GM21528 (cell line): ENCODE measurements at regions not wholly inside any gene's neighbourhood (a gene's known extent, or its start where the extent isn't known, plus 50 kb on each side); places are given as distances from the start of the nearest gene placed in this dataset.

Experiments
- ATAC-seq: cut with Tn5 transposase; IDR thresholded peaks from one replicate; pipeline ENCODE4 v1.9.1; 2021; ENCODE audit warnings: mild to moderate bottlenecking, moderate library complexity; ENCODE audit not compliant: unreplicated experiment, low FRiP score

GRCh38 chr2:228723599-228723998 is 542.1 kb upstream of the SPHKAP start:
- no peak for ATAC-seq

DNA sequence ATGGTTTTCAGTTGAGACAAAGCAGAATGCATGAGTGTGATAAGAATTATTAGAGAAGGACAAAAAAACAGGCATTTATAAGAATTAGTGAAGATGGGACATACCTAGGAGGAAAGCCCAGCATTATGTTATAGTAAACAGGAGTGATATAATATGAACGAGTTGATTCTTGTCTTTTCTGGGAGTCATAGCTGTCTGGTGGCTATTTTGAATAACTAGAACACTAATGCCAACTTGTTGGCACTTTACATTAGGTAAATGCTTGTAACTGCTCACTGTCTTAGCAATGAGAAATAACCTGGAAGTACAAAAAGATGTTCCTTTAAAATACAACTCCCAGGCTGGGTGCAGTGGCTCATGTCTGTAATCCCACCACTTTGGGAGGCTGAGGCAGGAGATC is 540.8 kb upstream of the SPHKAP start:
- ATAC-seq: no peak

- no peak for ATAC-seq
Measured at GRCh38 chr2:228720895-228721294, 539.4 kb upstream of the SPHKAP start.

DNA sequence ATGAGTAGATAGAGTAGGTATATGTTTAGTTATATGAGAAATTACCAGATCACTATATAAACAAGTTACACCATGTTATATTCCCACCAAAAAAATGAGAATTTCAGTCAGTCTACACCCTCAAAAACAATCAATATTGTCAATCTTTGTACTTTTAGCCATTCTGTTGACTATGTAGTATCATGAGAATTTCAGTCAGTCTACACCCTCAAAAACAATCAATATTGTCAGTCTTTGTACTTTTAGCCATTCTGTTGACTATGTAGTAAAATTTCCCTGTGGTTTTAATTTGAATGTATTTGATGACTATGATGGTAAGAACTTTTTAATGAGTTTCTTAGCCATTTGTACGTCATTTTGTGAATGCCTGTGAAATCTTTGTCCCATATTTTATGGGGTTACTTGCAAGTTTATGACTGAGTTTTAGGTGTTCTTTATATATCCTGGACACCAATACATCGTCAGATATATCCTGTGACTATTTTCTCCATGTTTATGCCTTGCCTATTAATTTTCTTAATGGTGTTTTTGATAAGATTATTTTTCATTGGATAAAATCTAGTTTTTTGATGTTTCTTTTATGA is 528.4 kb upstream of the SPHKAP start:
- ATAC-seq: no peak

- ATAC-seq: no peak
Measured at GRCh38 chr2:228707846-228708245, 526.4 kb upstream of the SPHKAP start.

DNA sequence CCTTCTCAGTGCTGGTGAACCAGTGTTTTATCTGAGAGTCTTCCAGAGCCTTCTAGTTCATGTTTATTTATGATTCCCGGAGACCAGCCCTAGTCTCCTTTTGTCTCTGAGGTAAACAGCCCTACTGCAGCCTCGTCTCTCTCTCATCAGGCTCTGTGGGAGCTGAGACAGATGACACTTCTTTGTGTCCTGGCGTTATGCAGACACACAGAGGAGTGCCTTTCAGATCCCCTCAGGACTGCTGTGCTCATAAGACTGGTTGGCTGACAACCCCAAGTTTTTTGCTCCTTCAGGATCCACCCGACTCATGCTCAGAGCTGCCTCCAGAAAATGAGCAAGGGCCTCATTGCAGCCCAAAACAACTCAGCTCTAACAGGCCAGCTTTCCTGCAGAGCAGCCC is 523.8 kb upstream of the SPHKAP start:
- no peak for ATAC-seq

- no peak for ATAC-seq
Measured at GRCh38 chr2:228703152-228703551, 521.7 kb upstream of the SPHKAP start.

- ATAC-seq: no peak
Measured at GRCh38 chr2:228701506-228701905, 520.0 kb upstream of the SPHKAP start.

GRCh38 chr2:228700638-228701037 is 519.2 kb upstream of the SPHKAP start:
- no peak for ATAC-seq

DNA sequence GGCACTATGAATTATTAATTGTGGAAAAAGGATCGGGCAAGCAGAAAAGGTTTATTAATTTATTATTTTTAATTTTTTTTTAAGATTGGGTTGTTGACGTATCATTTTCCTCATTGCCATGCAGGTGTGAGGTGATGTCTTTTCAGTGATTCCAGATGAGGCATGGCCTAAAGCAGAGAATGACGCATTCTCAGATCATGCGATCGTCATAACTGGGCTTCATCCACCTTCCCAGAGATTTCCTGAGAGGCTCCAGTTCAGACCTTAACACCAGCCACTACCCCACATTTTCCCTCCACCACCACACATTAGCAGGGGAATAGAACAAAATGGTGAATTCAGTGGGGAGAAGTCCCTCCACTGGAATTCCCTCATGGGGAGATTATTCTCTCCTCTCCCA is 518.4 kb upstream of the SPHKAP start:
- no peak for ATAC-seq

GRCh38 chr2:228699400-228699799 is 517.9 kb upstream of the SPHKAP start:
- no peak for ATAC-seq

DNA sequence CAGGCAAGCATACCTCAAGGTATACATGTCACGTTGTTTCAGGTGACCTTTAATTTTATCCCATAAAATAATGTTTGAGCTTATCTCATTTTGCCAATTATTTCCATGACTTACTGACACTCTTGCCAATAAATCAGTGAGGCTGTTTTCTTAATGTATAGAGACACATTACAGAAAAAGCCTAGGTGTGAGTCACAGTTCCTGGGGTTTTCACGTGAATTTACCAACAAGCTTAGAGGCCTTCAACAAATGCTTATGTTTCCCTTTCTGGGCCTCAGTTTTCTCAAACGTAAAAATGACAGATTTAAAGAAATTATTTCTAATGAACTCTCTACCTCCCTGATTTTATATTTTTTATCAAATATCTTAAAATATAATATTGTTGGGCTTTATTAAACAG is 517.5 kb upstream of the SPHKAP start:
- ATAC-seq: no peak

GRCh38 chr2:228697456-228697855 is 516.0 kb upstream of the SPHKAP start:
- ATAC-seq: no peak

- ATAC-seq: no peak
Measured at GRCh38 chr2:228690681-228691080, 509.2 kb upstream of the SPHKAP start.

DNA sequence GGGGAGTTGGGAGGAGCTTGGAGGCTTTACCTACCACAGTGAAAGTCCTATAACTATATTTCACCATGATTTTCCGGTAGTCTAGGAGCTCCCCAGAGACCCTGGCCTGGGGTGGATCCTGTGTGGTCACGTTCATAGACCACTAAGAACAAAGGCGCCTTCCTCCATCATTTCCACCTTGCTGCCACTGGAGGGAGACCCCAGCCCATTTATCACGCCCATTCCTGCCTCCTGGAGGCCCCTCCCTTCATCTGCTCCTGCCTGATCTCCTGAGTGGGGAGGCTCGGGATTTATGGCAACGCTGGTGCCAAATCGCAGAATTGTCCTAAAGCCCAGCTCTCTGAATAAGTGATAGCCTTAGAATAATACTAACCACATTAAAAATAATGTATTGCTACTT is 507.6 kb upstream of the SPHKAP start:
- ATAC-seq: no peak

DNA sequence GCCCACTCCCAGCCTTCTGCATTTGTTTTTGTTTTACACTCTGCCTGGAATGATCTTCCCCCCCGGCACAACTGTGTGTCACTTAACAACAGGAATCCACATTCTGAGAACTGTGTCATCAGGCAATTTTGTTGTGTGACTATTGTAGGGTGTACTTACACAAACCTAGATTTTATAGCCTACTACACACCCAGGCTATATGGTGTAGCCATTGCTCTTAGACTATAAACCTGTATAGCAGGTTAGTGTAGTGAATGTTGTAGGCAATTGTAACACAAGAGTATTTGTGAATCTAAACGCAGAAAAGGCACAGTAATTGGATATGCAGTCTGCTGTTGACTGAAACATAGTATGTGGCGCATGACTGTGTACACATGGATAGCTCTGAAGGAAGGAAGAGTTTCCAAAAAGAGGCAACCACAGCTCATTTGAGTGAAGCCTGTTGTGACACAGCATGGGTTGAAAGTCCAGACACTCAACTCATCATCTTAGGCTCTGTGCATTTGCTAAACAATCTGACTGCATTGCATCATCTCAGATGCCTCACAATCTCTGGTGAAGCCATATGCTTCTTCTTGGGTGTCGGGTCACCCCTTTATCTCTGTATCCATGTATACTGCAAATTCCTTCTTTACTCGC is 506.6 kb upstream of the SPHKAP start:
- ATAC-seq: no peak

DNA sequence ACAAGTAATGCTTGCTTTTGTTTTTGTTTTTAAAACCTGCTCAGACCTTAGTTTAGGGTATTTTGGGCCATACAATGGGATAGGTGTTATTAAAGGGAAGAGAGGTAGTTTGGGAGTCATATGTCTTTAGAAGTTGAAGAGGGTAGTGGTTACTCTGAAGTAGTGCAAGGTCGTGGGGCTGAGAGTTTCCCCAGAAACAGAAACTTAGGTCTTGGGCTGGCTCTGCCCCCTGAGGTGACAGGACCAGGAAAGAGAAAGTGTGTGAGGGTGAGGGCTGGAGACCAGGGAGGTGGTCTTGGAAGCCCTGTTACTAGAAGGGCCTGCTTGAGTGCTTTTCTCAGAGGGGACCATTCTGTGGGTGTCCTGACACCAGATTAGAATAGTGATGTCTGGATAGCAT is 500.5 kb upstream of the SPHKAP start:
- no peak for ATAC-seq

DNA sequence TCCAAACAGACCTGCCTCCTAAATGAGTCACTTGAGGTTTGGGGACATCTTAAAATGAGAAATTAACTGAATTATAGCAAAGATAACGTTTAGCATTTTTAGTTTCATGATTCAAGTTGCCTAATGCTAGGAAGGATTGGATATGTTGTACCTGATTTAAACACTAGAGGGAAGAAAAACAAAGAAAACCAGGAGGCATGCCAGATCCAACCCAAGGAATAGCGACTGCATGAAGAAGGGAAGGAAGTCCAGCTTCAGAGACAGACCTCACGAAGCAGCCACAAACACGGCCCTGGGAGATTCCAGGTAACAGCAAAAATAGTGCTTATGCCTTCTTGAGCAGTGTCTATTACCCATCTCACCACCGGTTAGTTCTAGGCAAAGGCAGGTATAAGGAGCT is 499.9 kb upstream of the SPHKAP start:
- ATAC-seq: no peak

DNA sequence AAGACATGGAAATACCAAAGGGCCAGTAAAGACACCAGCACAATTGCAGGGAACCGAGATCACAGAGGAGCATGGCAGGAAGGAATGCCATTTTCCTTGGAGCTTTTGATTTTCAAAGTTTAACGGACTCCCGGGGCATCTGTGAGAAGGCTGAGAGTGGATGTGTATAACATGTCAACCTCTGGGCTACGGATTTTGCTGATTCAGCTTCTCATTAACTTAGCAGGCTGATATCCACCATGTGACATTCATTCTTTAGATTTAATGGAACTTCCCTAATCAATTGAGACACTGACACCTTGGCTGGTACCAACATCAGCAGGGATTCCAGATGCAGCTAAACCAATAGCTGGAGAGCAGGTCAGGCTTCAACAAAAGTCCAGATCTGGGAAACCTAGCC is 496.6 kb upstream of the SPHKAP start:
- no peak for ATAC-seq

GRCh38 chr2:228675646-228676045 is 494.2 kb upstream of the SPHKAP start:
- ATAC-seq: no peak

- ATAC-seq: no peak
Measured at GRCh38 chr2:228675091-228675490, 493.6 kb upstream of the SPHKAP start.

DNA sequence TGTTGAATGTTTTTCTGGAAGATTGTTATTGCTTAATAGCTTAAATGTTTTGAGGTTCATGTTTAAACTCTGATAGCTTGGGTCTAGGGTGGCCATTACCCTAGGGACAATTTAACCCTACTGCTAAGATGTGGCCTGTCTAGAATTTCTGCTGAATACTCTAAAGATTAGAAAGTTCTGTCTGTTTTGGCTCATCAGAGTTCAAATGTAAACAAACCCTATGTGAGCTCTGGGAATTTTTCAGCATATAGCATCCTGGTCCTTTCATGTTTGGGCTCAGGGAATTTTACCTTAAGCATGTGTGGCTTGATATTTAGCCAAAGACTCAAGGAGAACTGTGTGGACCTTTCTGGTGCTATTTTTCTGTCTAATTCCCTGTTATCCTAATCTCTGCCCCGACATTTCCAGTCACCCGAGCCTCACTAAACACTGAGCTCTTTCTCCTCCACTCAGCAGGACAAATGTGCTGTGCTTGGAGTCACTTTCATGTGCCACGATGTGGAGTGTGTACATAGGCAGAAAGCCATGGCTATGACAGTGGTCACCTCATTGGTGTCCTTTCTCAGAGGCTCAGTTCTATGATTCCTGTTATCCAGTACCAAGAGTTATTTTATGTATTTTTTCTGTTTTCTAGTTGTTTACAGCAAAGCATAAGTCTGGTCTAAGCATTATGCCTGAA is 492.5 kb upstream of the SPHKAP start:
- ATAC-seq: no peak
